Stimulated activated CD4-positive, alpha-beta T cell treated with anti-CD3 and anti-CD28 coated beads, Interleukin-12 subunit alpha, Interleukin-12 subunit beta, amount 100 ng/mL, for 24 hours (primary cell): ENCODE measurements at regions not wholly inside any gene's neighbourhood (a gene's known extent, or its start where the extent isn't known, plus 50 kb on each side); places are given as distances from the start of the nearest gene placed in this dataset.
"Not testable (repeated sequence)": the region's sequence is repeated elsewhere in the genome, so short reads cannot be mapped to it uniquely, and the experiment has no call there.

ENCODE experiments used
- DNase-seq, 2 experiments: peaks; one replicate each; pipeline ENCODE4 v3.0.0-alpha.2; 2020; ENCODE audit warnings: low read depth in 2 of 2

DNA sequence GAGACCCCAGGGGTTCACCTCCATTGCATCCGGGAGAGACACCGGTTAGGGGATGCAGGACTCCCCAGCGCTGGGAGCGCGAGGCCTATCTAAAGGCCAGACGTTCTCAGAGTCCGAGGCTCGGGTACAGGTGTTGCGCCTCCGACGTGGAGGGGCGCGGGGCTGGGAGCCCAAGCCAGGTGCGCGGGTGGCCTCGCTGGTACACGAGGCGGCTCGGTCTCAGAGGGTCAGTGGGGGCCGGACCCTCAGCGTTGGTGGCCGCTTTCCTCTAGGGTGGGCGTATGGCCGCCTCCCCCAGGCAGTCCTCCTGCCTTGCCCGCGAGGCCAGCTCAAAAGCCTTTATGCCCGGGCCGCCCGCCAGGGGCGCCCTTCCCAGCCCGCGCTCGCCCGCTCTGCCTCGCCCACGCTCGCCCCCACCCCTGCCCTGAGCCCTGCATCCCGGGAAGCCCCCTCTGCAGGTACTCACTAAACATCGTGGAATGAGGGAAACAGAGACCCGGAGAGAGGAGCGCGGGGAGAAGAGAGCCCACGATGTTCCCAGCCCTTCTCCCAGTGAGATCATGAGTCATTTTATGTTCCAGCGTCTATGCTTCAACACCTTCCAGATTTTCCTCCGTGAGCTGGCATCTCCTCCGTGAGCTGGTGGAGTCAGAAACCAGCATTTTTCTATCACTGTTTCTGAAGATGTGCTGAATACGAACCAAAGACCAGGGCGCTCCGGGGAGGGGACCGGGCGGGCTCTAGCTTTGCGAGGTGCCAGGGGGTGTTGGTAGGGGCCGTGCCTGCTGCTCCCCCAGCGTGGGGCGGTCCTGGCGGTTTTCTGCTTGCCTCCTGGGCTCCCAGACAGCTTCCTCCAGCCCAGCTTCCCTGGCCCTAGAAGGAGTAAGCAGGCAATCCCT, 73.8 kb downstream of the DIO3 start:
- no peak for DNase-seq

DNA sequence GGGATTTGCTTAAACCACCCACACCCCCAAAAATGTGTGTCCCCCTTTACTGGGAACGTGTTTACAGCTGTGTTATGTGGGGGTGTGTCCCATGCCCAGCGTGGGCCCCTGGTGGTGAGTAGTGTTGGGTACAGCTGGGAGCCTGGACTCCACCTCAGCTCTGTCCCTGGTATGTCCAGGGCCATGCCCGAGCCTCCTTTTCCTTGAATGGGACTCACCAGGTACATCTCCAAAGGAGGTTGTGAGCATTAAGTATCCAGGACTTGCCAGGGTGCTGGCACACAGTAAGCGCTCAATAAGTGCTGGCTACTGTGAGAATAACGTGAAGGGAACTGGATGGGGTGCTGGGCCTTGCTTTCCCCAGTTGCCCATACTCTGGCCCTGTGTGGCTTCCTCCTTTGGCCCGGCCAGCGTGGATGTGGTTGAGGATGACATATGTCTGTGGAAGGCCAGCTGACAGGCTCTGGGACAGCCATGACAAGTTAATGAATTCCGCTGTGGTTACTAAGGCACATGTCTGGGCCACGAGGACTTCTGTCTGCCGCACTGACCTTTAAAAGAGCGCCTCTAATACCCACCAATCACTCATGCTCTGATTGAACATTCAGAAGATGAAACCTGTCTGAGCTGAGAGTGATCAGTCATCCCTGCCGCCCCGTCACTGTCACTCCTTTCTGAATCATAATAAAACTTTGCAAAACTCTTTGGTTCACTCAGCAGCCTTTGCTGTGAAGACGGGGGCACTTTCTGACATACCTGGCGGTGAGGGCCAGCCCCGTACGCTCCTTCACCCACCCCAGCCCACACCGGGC, 74.7 kb downstream of the DIO3 start:
- peak in 1 of 2 experiments; percentile 26 for DNase-seq

DNA sequence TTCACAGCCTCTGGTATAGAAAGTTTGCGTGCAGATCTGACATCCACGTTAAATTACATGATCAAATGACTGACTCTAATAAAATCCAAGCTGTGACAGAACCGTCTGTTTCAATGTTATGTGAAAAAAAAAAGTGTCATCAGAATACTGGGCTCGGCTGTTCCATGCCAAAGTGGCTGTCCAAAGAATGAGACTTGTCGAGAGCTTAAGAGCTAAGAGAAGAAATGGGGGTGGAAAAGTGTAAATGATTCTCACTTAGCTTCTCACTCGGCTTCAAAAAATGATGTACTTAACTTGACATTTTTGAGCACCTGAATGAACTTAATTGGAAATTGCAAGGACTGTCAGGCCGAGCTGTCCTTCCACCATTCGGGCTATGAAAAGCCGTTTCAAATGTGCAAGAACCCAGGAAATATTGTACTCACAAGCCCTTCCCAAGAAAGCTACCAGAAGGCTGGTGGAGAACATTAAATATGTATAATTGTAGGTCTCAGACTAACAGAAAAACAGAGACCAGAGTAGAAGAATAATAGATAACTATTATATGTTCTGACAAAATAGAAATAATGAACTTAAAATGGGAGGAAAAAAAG, 78.0 kb downstream of the DIO3 start:
- no peak for DNase-seq

DNA sequence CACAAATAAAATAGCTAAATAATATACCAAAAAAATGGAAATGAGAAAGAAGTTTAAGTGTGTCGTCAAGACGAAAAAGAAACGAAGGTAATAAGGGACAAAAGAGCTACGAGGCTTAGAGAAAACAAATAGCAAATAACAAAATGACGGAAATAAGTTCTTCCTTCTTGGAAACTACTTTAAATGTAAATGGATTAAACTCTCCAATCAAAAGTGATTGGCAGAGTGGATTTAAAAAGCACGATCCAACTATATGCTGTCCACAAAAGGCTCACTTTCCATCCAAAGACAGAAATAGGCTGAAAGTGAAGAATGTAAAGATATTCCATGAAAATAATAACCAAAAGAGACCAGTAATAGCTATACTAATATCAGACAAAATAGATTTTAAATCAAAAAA, 82.4 kb downstream of the DIO3 start:
- no peak for DNase-seq

DNA sequence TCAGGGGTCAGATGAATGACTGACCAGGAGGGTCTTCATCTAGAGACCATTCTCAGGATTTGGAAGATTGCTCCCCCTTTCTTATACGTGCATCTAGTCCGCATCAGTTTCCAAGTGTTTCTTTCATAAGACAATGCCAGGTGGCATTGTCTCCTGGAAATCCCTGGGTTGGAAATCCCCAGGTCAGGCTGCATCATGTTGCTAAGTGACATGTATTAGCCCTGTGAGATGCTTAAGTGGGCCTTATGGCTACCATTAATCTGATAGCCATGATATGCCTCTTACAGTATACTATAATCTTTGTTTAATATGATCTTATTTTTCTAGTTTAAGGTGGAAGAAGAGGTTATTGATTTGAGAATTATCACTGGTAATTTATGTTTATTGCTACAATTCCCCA, 92.8 kb downstream of the DIO3 start:
- no peak for DNase-seq

GRCh38 chr14:101657372-101657771, 96.1 kb downstream of the DIO3 start:
- DNase-seq: no peak

DNA sequence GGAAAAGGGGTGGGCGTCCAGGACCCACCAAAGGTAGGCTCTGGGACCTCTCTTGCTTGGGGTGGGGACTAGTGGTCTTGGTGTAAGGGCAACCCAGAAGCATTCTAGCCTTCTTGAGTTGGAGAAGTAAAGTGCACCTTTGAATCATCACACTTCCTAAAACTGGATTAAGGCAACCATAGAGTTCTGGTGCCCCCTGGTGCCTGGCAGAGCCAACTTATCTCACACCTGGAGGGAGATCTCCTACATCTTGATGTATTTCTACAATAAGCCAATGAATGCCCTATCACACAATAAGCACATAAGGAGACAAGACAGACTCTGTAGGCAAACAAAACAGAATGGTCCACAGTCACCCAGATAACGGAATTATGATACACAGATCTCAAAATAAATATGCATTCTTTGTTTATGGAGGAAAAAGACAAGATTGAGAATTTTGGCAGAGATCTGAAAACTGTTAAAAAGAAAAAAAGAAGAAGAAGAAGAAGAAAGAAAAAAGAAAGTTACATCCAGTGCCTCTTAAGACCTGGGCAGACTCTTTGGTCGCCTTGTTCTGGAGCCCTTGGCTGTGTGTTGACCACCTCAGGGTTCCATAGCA, 95.9 kb upstream of the PPP2R5C start:
- peak in 1 of 2 experiments; percentile 36 for DNase-seq

- DNase-seq: no peak
Measured at GRCh38 chr14:101666264-101666663, 95.2 kb upstream of the PPP2R5C start.

DNA sequence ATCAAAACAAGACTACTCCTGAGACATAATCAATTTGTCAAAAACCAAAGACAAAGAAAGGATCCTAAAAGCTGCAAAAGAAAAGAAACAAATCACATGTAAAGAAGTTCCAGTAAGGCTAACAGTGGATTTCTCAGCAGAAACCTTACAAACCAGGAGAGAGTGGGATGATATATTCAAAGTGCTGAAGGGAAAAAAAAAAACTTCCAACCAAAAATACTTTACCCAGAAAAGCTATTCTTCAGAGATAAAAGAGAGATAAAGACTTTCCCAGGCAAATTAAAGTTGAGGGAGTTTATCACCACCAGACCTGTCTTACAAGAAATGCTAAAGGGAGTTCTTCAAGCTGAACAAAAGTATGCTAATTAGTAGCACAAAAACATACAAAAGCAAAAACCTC, 91.9 kb upstream of the PPP2R5C start:
- no peak for DNase-seq

DNA sequence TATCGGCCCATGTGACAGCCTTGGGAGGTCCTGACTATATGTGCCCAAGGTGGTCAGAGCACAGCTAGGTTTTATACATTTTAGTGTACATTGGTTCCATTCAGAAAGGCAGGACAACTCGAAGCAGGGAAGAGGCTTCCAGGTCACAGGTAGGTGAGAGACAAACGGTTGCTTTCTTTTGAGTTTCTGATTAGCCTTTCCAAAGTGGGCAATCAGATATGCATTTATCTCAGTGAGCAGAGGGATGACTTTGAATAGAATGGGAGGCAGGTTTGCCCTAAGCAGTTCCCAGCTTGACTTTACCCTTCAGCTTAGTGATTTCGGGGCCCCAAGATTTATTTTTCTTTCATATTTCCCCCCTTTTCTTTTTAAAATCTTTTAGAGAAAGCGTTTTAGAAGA, 87.6 kb upstream of the PPP2R5C start:
- DNase-seq: no peak

DNA sequence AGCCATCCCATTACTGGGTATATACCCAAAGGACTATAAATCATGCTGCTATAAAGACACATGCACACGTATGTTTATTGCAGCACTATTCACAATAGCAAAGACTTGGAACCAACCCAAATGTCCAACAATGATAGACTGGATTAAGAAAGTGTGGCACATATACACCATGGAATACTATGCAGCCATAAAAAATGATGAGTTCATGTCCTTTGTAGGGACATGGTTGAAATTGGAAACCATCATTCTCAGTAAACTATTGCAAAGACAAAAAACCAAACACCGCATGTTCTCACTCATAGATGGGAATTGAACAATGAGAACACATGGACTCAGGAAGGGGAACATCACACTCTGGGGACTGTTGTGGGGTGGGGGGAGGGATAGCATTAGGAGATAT, 85.7 kb upstream of the PPP2R5C start:
- DNase-seq: not testable (repeated sequence)

- DNase-seq: not testable (repeated sequence)
Measured at GRCh38 chr14:101677912-101678327, 83.6 kb upstream of the PPP2R5C start.

DNA sequence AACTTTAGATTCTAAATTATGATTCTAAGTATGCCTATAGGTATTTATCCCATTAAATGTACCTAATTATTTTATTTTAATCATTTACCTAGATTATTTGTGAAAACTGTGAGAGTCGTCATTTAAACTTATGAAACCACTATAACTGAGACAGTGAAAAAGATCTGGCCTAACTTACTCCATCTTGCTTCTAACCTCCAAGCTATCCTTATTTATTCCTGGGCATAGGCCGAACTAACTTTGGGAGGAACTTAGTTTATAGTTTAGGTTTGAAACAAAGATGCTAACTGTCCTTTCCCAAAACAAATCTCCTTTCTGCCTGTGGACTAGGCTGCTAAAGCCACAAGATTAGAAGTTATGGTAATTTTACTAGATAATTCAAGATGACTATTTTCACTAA, 79.7 kb upstream of the PPP2R5C start:
- no peak for DNase-seq

DNA sequence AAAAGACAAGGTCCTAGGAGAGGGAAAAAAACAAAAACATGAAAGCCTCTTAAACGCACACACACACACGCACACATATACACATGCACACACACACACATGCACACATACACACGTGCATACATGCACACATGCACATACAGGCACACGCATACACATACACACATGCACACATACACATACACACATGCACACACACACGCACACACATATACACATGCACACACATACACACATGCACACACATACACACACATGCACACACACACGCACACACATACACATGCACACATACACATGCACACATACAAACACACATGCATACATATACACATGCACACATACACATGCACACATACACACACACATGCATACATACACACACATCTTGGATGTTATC, 78.1 kb upstream of the PPP2R5C start:
- no peak for DNase-seq

GRCh38 chr14:101687756-101688546, 73.6 kb upstream of the PPP2R5C start:
- DNase-seq: no peak

- DNase-seq: no peak
Measured at GRCh38 chr14:101689039-101689501, 72.4 kb upstream of the PPP2R5C start.

- not testable (repeated sequence) for DNase-seq
Measured at GRCh38 chr14:101689966-101690365, 71.5 kb upstream of the PPP2R5C start.

- DNase-seq: no peak
Measured at GRCh38 chr14:101695659-101696058, 65.8 kb upstream of the PPP2R5C start.

GRCh38 chr14:101704140-101704539, 57.4 kb upstream of the PPP2R5C start:
- DNase-seq: no peak

GRCh38 chr14:101705733-101706508, 55.6 kb upstream of the PPP2R5C start:
- peak; percentile 17 to 39 for DNase-seq
